ENCODE measurements at regions not wholly inside any gene's neighbourhood (a gene's known extent, or its start where the extent isn't known, plus 50 kb on each side); places are given as distances from the start of the nearest gene placed in this dataset.

DNA sequence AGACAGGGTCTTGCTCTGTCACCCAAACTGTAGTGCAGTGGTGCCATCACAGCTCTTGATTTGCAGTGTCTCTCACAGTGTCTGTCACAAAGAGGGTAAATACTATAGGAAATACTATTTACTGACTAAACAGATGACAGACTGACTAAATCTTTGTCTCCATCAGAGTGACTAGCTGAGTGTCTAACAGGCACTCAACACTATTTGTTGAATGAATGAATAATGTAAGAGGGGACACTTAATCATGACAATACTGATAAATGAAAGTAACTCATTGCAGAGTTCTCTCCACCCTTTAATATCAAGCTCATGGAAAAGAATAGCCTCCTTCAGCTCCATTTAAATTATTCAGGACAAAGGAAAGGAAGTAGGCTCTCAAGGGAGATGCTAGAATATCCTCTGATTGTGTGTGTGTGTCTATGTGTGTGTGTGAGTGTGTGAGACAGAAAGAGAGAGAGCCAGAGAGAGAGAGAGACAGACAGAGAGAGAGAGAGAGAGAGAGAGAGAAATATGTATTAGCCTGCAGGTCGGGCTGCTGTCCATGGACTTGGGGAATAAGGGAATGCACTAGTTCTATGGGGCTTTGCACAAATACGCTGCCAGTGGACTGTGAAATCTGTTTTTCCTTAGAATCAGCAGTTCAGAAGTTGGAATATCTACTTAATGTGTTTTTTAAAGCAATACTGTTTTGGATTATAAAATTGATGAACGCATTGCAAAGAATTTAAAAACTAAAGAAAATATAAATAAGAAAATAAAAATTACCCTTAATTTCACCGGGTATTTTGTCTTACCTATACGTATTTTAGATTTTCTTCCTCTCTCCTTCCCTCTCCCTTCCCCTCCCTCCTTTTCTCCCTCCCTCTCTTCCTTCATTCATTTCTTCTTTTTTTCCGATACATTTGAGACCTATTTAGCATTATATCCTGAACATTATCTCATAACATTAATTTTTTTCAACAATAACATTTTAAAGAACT, 132.9 kb upstream of the LRIG1 start:
- H3K9ac ChIP-seq (ENCODE audit: low read length), result no peak overlapping the region
- no peak overlapping the region for H3K4me2 ChIP-seq (ENCODE audit: low read depth, low read length, poor library complexity, severe bottlenecking)
- H3K27ac ChIP-seq (ENCODE audit: low read depth, low read length), result no peak overlapping the region
- no peaks in the 10 kb centered on the region for H3F3A ChIP-seq (ENCODE audit: insufficient read depth)
- no peak for TF ChIP-seq EZH2phosphoT487 (conservative IDR thresholded peaks at IDR 0.05; ENCODE audit: low read length)
- TF ChIP-seq, protein P1, sequence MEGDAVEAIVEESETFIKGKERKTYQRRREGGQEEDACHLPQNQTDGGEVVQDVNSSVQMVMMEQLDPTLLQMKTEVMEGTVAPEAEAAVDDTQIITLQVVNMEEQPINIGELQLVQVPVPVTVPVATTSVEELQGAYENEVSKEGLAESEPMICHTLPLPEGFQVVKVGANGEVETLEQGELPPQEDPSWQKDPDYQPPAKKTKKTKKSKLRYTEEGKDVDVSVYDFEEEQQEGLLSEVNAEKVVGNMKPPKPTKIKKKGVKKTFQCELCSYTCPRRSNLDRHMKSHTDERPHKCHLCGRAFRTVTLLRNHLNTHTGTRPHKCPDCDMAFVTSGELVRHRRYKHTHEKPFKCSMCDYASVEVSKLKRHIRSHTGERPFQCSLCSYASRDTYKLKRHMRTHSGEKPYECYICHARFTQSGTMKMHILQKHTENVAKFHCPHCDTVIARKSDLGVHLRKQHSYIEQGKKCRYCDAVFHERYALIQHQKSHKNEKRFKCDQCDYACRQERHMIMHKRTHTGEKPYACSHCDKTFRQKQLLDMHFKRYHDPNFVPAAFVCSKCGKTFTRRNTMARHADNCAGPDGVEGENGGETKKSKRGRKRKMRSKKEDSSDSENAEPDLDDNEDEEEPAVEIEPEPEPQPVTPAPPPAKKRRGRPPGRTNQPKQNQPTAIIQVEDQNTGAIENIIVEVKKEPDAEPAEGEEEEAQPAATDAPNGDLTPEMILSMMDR (IDR thresholded peaks at IDR 0.05; ENCODE audit: insufficient read depth, low read length, poor library complexity, severe bottlenecking), result no peak
- H3K36me3 ChIP-seq (ENCODE audit: low read length), result no peaks in the 10 kb centered on the region
- H4K20me1 ChIP-seq (ENCODE audit: low read depth, low read length), result no peaks in the 10 kb centered on the region
- H3K4me3 ChIP-seq (ENCODE audit: insufficient read depth, low read length, poor library complexity, severe bottlenecking), result no peak overlapping the region
- no peaks in the 10 kb centered on the region for H3K9me3 ChIP-seq (ENCODE audit: insufficient read depth, low read length)
- no peaks in the 10 kb centered on the region for H3K9me2 ChIP-seq (replicated peaks; ENCODE audit: insufficient read depth, low read length)
- H3K27me3 ChIP-seq (ENCODE audit: low read length), result no peaks in the 10 kb centered on the region
- H3K79me2 ChIP-seq (ENCODE audit: insufficient read depth, low read length), result no peaks in the 10 kb centered on the region
- no peak overlapping the region for H2AFZ ChIP-seq (ENCODE audit: low read depth, low read length, severe bottlenecking)

DNA sequence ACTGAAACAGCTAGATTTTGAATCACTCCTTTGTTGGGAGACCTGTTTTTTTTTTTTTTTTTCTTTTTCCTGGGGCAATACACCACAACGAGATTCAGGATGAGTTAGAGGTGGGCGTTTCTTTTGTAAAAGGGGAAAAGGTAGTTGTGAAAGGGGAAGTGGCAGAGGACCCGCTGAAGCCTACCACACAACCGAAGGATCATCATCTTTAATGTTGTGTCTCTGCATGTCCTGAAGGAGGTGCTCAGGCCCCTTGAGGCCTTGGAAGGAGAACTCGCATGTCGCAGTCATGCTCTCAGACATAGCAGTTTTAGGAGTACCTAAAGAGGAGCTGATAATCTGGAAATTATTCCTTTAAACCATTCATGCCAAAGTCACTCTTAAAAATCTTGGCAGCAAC, 137.9 kb upstream of the LRIG1 start:
- H3K9me2 ChIP-seq (replicated peaks; ENCODE audit: insufficient read depth, low read length), result no peaks in the 10 kb centered on the region
- H4K20me1 ChIP-seq (ENCODE audit: low read depth, low read length), result no peaks in the 10 kb centered on the region
- no peak for TF ChIP-seq EZH2phosphoT487 (conservative IDR thresholded peaks at IDR 0.05; ENCODE audit: low read length)
- TF ChIP-seq, protein P1 (IDR thresholded peaks at IDR 0.05; ENCODE audit: insufficient read depth, low read length, poor library complexity, severe bottlenecking), result no peak
- no peak overlapping the region for H3K4me3 ChIP-seq (ENCODE audit: insufficient read depth, low read length, poor library complexity, severe bottlenecking)
- no peaks in the 10 kb centered on the region for H3K27me3 ChIP-seq (ENCODE audit: low read length)
- H3K9me3 ChIP-seq (ENCODE audit: insufficient read depth, low read length), result no peaks in the 10 kb centered on the region
- H3K36me3 ChIP-seq (ENCODE audit: low read length), result no peaks in the 10 kb centered on the region
- no peak overlapping the region for H3K4me2 ChIP-seq (ENCODE audit: low read depth, low read length, poor library complexity, severe bottlenecking)
- no peaks in the 10 kb centered on the region for H3K79me2 ChIP-seq (ENCODE audit: insufficient read depth, low read length)
- H3F3A ChIP-seq (ENCODE audit: insufficient read depth), result no peaks in the 10 kb centered on the region
- H2AFZ ChIP-seq (ENCODE audit: low read depth, low read length, severe bottlenecking), result no peak overlapping the region
- H3K9ac ChIP-seq (ENCODE audit: low read length), result no peak overlapping the region
- H3K27ac ChIP-seq (ENCODE audit: low read depth, low read length), result no peak overlapping the region

DNA sequence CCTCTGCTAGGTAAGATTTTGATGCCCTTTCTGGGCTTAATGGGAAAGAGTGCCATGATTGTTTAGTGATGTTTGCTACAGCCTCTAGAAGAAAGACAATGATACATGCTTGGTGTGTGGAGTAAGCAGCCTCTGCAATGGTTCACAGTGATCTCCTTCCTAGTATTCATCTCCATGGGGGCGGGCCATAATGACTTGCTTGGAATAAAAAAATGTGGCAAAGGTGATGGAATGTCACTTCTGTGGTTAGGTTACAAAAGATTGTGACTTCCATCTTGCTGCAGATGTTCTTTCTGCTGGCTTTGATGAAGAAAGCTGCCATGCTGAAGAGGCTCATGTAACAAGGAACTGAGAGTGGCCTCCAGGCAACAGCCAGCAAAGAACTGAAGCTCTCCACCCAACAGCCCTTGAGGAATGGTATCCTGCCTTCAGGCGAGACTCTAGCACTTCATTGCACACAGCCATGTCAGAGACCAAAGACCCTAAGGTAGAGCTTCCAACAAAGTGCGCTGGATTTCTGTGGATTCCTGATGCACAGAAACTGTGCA, 139.1 kb upstream of the LRIG1 start:
- no peak overlapping the region for H3K4me3 ChIP-seq (ENCODE audit: insufficient read depth, low read length, poor library complexity, severe bottlenecking)
- no peaks in the 10 kb centered on the region for H4K20me1 ChIP-seq (ENCODE audit: low read depth, low read length)
- no peaks in the 10 kb centered on the region for H3F3A ChIP-seq (ENCODE audit: insufficient read depth)
- TF ChIP-seq, protein P1 (IDR thresholded peaks at IDR 0.05; ENCODE audit: insufficient read depth, low read length, poor library complexity, severe bottlenecking), result no peak
- TF ChIP-seq EZH2phosphoT487 (conservative IDR thresholded peaks at IDR 0.05; ENCODE audit: low read length), result no peak
- no peaks in the 10 kb centered on the region for H3K9me3 ChIP-seq (ENCODE audit: insufficient read depth, low read length)
- no peak overlapping the region for H3K27ac ChIP-seq (ENCODE audit: low read depth, low read length)
- H3K36me3 ChIP-seq (ENCODE audit: low read length), result no peaks in the 10 kb centered on the region
- H3K9me2 ChIP-seq (replicated peaks; ENCODE audit: insufficient read depth, low read length), result no peaks in the 10 kb centered on the region
- no peak overlapping the region for H3K9ac ChIP-seq (ENCODE audit: low read length)
- H3K4me2 ChIP-seq (ENCODE audit: low read depth, low read length, poor library complexity, severe bottlenecking), result no peak overlapping the region
- H3K27me3 ChIP-seq (ENCODE audit: low read length), result no peaks in the 10 kb centered on the region
- H2AFZ ChIP-seq (ENCODE audit: low read depth, low read length, severe bottlenecking), result no peak overlapping the region
- no peaks in the 10 kb centered on the region for H3K79me2 ChIP-seq (ENCODE audit: insufficient read depth, low read length)

Data from SU-DHL-6 (cell line).